Lower leg skin (tissue), 4 donors: ENCODE measurements at regions not wholly inside any gene's neighbourhood (a gene's known extent, or its start where the extent isn't known, plus 50 kb on each side); places are given as distances from the start of the nearest gene placed in this dataset.

ENCODE experiments used
- DNase-seq, 2 donors: peaks; one replicate each; pipeline ENCODE4 v3.0.0-alpha.2; 2019; ENCODE audit warnings: low spot score in 2 of 2
- H3K4me3 ChIP-seq: fragments of 200-600 bp; sonication (generic); 2 replicates; pipeline ENCODE4 v1.5.1; 2017; ENCODE audit warnings: mild to moderate bottlenecking, low read depth; ENCODE audit not compliant: poor library complexity, severe bottlenecking
- POLR2A ChIP-seq, 2 donors: fragments of 450-650 bp; IDR thresholded peaks; one replicate each; pipeline ENCODE4 v1.6.1; 2016 to 2017; ENCODE audit warnings: antibody characterized with exemption in 2 of 2, mild to moderate bottlenecking in 1 of 2, moderate library complexity in 1 of 2
- WGBS, 2 donors: methylation state at CpG; one replicate each; pipeline ENCODE4 v1.1.5; 2018; 5-methylcytosine and 5-hydroxymethylcytosine counted together
- intact Hi-C: fragments of 100-400 bp; cut with DNase I; formaldehyde crosslinking; loops from one replicate; pipeline ENCODE4 v1.15.0; 2023; ENCODE audit warnings: low total_unique reads
- TF ChIP-seq, protein P1 (sequence below), 3 donors: fragments of 450-650 bp; IDR thresholded peaks; one replicate each; pipeline ENCODE4 v1.5.1; 2016; ENCODE audit warnings: antibody characterized with exemption in 3 of 3, mild to moderate bottlenecking in 3 of 3, moderate library complexity in 2 of 3

DNA sequence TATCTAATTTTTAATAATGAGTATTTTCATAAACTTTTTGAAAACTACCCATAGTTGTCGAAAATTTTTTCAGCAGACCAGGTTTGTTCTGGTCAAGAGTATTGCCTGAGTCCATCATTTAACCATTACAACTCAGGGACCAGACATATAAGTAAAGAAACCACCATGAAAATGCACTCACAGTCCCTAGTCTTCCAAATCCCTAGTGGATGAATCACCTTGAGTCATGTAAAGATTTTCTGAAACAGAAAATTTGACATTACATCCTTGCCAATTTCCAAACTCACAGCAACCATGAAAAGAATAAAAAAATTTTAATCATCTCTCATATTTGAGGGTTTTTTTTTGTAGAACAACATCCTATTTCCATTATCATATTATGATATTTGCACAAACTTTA lies 1337.5 kb upstream of the CDH8 start:
- no peak for DNase-seq
- WGBS, 2 donors, result 67 to 72% methylated on average over 1 of the region's 1 CpG
- intact Hi-C loops, result no loop called here
- no peak for TF ChIP-seq POLR2A (IDR thresholded peaks at IDR 0.05)
- H3K4me3 ChIP-seq, result no peak overlapping the region

DNA sequence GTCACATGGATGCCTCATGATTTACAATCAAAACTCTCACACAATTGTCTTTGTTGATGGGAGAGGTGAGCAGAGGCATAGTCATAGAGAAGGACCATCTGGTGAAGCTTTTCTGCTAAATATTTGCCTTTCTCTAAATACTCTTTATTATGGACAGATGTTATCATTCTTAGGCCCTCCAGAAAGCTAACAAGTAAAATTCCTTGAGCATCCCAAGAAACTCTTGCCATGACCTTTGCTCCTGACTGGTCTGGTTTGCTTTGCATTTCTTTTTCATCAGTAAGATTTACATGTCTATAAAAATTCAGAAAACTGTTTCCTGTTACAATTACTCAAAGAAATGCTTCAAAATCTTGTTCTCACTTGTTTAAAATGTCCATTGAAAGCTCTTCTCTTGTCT lies 1336.6 kb upstream of the CDH8 start:
- H3K4me3 ChIP-seq, result no peak overlapping the region
- intact Hi-C loops, result no loop called here
- no peak for TF ChIP-seq POLR2A (IDR thresholded peaks at IDR 0.05)
- TF ChIP-seq, protein P1, sequence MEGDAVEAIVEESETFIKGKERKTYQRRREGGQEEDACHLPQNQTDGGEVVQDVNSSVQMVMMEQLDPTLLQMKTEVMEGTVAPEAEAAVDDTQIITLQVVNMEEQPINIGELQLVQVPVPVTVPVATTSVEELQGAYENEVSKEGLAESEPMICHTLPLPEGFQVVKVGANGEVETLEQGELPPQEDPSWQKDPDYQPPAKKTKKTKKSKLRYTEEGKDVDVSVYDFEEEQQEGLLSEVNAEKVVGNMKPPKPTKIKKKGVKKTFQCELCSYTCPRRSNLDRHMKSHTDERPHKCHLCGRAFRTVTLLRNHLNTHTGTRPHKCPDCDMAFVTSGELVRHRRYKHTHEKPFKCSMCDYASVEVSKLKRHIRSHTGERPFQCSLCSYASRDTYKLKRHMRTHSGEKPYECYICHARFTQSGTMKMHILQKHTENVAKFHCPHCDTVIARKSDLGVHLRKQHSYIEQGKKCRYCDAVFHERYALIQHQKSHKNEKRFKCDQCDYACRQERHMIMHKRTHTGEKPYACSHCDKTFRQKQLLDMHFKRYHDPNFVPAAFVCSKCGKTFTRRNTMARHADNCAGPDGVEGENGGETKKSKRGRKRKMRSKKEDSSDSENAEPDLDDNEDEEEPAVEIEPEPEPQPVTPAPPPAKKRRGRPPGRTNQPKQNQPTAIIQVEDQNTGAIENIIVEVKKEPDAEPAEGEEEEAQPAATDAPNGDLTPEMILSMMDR (IDR thresholded peaks at IDR 0.05), result no peak
- no peak for DNase-seq

DNA sequence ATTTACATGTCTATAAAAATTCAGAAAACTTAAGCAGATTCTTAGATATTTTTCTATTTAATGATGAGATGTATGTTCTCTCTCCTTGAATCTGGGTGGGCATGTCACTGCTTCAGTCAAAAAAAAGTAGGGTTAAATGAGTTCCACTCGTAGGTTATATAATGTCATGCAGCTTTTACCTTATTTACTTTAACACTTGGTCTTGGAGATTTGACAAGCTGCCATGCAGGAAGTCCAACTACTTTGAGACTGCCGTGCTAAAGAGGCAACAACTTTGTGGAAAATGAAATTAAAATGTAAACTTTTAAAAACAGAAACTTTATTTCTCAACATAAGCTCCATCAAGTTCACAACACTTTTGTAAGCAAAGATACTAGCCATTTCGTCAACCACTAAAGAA lies 1336.0 kb upstream of the CDH8 start:
- 31 to 46% methylated on average over 3 of the region's 3 CpGs for WGBS, 2 donors
- DNase-seq, result no peak
- TF ChIP-seq, protein P1 (IDR thresholded peaks at IDR 0.05), result no peak
- no peak for TF ChIP-seq POLR2A (IDR thresholded peaks at IDR 0.05)
- no peak overlapping the region for H3K4me3 ChIP-seq
- intact Hi-C loops, result no loop called here

DNA sequence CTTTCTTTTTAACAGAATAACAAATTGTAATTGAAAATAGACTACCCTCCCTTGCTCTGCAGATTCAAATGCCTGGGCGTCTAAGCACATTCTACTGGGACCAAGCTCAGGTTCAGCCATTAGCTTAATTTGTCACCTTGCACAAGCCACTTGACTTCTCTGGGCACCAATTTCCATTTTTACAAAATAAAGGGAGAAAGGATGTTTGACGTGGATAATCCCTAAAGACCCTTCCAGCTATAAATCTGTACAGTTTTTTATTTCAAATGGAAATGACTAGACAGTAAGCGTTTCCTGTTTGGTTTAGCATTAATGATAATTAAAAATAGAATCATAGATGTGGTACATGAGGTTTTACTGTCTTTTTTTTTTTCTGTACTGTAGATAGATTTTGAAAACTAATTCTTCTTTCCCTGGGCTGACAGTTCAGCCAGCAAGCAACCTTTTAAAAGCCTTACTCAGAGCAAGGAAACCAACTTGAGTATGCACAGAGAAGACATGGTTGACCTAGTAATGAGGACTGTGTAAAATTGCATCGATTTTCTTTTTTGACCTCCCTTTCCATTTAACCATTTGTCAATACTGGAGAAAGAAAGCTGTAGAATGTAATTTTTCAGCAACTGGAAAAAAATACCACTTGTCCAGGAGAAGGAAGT lies 1329.5 kb upstream of the CDH8 start:
- no peak for DNase-seq
- intact Hi-C loops, result no loop called here
- WGBS, 2 donors, result 54 to 60% methylated on average over 4 of the region's 4 CpGs
- H3K4me3 ChIP-seq, result no peak overlapping the region
- no peak for TF ChIP-seq POLR2A (IDR thresholded peaks at IDR 0.05)
- TF ChIP-seq, protein P1 (IDR thresholded peaks at IDR 0.05), result no peak

DNA sequence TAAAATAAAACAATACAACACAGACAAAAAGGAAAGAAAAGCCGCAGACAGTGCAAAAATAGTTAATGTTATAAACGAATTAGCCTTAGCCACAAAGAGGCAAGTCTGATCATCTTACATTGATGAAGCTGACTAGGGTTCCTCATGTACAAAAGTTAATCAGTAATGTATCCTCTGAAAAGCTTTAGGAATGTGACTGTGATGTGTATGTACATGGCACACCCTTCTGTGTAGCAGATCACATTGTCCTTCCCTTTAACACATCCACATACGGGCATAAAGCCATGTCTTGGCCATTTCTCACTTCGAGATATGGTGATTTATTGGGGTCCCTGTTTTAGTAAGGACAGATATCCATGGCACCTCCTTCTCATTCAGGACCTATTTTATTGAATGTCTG lies 1327.5 kb upstream of the CDH8 start:
- H3K4me3 ChIP-seq, result no peak overlapping the region
- 72 to 83% methylated on average over 4 of the region's 4 CpGs for WGBS, 2 donors
- DNase-seq, result no peak
- TF ChIP-seq, protein P1 (IDR thresholded peaks at IDR 0.05), result no peak
- no peak for TF ChIP-seq POLR2A (IDR thresholded peaks at IDR 0.05)
- intact Hi-C loops, result no loop called here

DNA sequence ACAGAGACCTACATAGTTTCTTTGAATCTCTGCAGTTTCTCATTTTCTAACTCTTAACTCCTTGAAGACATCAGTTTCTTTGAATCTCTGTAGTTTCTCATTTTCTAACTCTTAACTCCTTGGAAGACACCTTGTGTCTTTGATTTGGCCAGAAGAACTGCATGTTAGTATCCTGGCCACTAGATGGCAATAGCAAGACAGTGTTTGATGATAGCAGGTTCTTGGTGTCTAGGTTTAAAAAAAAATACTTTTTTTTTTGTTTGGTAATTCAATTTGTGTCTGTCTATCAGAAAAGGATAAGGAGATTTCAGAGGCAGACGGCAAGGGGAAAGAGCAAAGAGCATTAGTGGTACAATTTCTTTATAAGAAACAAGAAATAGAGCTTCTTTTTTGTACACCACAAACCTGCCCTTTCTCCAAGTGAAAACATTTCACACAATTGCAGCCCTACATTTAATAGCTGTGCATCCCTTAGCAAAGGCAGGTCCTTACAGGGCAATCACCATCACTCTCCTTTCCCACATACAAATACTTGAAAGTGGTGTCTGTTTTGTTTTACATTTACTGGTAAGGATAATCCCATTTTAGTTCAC lies 1324.9 kb upstream of the CDH8 start:
- intact Hi-C loops, result no loop called here
- no peak overlapping the region for H3K4me3 ChIP-seq
- 0 to 3% methylated on average over 1 of the region's 1 CpG for WGBS, 2 donors
- DNase-seq, result no peak
- no peak for TF ChIP-seq POLR2A (IDR thresholded peaks at IDR 0.05)
- TF ChIP-seq, protein P1 (IDR thresholded peaks at IDR 0.05), result no peak
